HG03139 (cell line): ENCODE measurements at regions not wholly inside any gene's neighbourhood (a gene's known extent, or its start where the extent isn't known, plus 50 kb on each side); places are given as distances from the start of the nearest gene placed in this dataset.

Experiments used
- ATAC-seq: cut with Tn5 transposase; IDR thresholded peaks from one replicate; pipeline ENCODE4 v1.9.1; 2021; ENCODE audit not compliant: unreplicated experiment

GRCh38 chr10:65292551-65292950, 1633.3 kb upstream of the LRRTM3 start:
- no peak for ATAC-seq

- ATAC-seq = no peak
Observed at GRCh38 chr10:65294329-65294728, 1631.5 kb upstream of the LRRTM3 start.

GRCh38 chr10:65301181-65301580, 1624.7 kb upstream of the LRRTM3 start:
- ATAC-seq = no peak

GRCh38 chr10:65306201-65306600, 1619.6 kb upstream of the LRRTM3 start:
- no peak for ATAC-seq

GRCh38 chr10:65312876-65313275, 1613.0 kb upstream of the LRRTM3 start:
- ATAC-seq = no peak

GRCh38 chr10:65313406-65313805, 1612.4 kb upstream of the LRRTM3 start:
- no peak for ATAC-seq

- no peak for ATAC-seq
Observed at GRCh38 chr10:65314253-65314652, 1611.6 kb upstream of the LRRTM3 start.

- ATAC-seq = no peak
Observed at GRCh38 chr10:65319493-65319892, 1606.3 kb upstream of the LRRTM3 start.

- no peak for ATAC-seq
Observed at GRCh38 chr10:65320236-65321026, 1605.4 kb upstream of the LRRTM3 start.

GRCh38 chr10:65323802-65324201, 1602.0 kb upstream of the LRRTM3 start:
- no peak for ATAC-seq

GRCh38 chr10:65325913-65326312, 1599.9 kb upstream of the LRRTM3 start:
- ATAC-seq = no peak

GRCh38 chr10:65328486-65328885, 1597.3 kb upstream of the LRRTM3 start:
- no peak for ATAC-seq

GRCh38 chr10:65335311-65335710, 1590.5 kb upstream of the LRRTM3 start:
- ATAC-seq = no peak

GRCh38 chr10:65340340-65340739, 1585.5 kb upstream of the LRRTM3 start:
- no peak for ATAC-seq

GRCh38 chr10:65341323-65341925, 1584.4 kb upstream of the LRRTM3 start:
- ATAC-seq = no peak

- no peak for ATAC-seq
Observed at GRCh38 chr10:65342245-65342644, 1583.6 kb upstream of the LRRTM3 start.

- no peak for ATAC-seq
Observed at GRCh38 chr10:65346466-65346865, 1579.4 kb upstream of the LRRTM3 start.

- no peak for ATAC-seq
Observed at GRCh38 chr10:65348637-65349036, 1577.2 kb upstream of the LRRTM3 start.

GRCh38 chr10:65350611-65351010, 1575.2 kb upstream of the LRRTM3 start:
- no peak for ATAC-seq

GRCh38 chr10:65355141-65355680, 1570.6 kb upstream of the LRRTM3 start:
- ATAC-seq = no peak

- ATAC-seq = no peak
Observed at GRCh38 chr10:65358565-65358964, 1567.3 kb upstream of the LRRTM3 start.

- no peak for ATAC-seq
Observed at GRCh38 chr10:65360497-65360896, 1565.3 kb upstream of the LRRTM3 start.
